Testis (tissue), 2 donors: ENCODE measurements at regions not wholly inside any gene's neighbourhood (a gene's known extent, or its start where the extent isn't known, plus 50 kb on each side); places are given as distances from the start of the nearest gene placed in this dataset.

ENCODE experiments used
- DNase-seq: peaks from one replicate; pipeline ENCODE4 v3.0.0-alpha.2; 2019
- H3K27ac ChIP-seq, 2 donors: fragments of 200-600 bp; sonication (generic); one replicate each; pipeline ENCODE4 v1.5.1; 2019
- H3K27me3 ChIP-seq: fragments of 200-600 bp; sonication (generic); one replicate; pipeline ENCODE4 v1.5.1; 2019
- H3K36me3 ChIP-seq: fragments of 200-600 bp; sonication (generic); one replicate; pipeline ENCODE4 v1.5.1; 2017; ENCODE audit warnings: low read depth; ENCODE audit errors: missing control alignments
- H3K4me1 ChIP-seq: fragments of 200-600 bp; sonication (generic); one replicate; pipeline ENCODE4 v1.5.1; 2019
- H3K4me3 ChIP-seq, 2 donors: fragments of 200-600 bp; sonication (generic); one replicate each; pipeline ENCODE4 v1.5.1; 2017 to 2019
- H3K9me3 ChIP-seq: fragments of 200-600 bp; sonication (generic); one replicate; pipeline ENCODE4 v1.5.1; 2017
- POLR2A ChIP-seq: fragments of 450-650 bp; IDR thresholded peaks from one replicate; pipeline ENCODE4 v1.6.1; 2017; ENCODE audit warnings: antibody characterized with exemption, mild to moderate bottlenecking, moderate library complexity
- WGBS, 2 donors: methylation state at CpG; one replicate each; pipeline ENCODE4 v1.1.5; 2018; 5-methylcytosine and 5-hydroxymethylcytosine counted together
- intact Hi-C: fragments of 100-400 bp; cut with DNase I; formaldehyde crosslinking; loops from one replicate; pipeline ENCODE4 v1.15.1; 2023; ENCODE audit warnings: low total_unique reads
- TF ChIP-seq, protein P1 (sequence below), 3 experiments: fragments of 450-650 bp in 2 of 3; fragments of 200-600 bp in 1 of 3; sonication (generic) in 1 of 3; IDR thresholded peaks; one replicate each; pipeline ENCODE4 v1.5.1; 2016 to 2019; ENCODE audit warnings: antibody characterized with exemption in 3 of 3, mild to moderate bottlenecking in 2 of 3, moderate library complexity in 1 of 3

DNA sequence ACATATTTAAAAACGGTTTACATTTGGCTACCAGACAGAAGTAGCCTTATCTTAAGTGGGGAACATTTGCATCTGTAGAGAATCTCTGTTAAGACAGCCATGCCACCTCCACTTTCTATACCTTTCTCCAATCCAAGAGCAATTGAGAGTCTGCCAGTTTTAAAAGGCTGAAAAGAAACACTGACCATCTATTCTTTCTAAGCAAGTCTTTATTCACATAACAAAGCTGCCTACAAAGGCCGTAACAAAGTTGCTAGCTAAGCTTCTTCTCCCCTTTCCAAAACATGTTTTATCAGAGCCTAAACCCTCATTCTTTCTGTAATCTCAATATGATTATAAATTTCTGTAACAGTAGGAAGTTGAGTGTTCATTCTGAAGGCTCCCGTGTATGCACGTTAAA, 1078.3 kb downstream of the NCAM2 start:
- DNase-seq = peak; percentile 19
- Histone ChIP-seq H3K27ac (peak overlapping the region in 1 of 2 donors; percentile 11), H3K4me3 (no peak overlapping the region), H3K9me3 (no peaks in the 10 kb centered on the region), H3K27me3 (no peaks in the 10 kb centered on the region), H3K36me3 (no peaks in the 10 kb centered on the region), H3K4me1 (peaks cover 3% of the 10 kb centered on the region)
- 43 to 54% methylated on average over 4 of the region's 4 CpGs for WGBS, 2 donors
- intact Hi-C loops = no loop called here
- TF ChIP-seq, protein P1, sequence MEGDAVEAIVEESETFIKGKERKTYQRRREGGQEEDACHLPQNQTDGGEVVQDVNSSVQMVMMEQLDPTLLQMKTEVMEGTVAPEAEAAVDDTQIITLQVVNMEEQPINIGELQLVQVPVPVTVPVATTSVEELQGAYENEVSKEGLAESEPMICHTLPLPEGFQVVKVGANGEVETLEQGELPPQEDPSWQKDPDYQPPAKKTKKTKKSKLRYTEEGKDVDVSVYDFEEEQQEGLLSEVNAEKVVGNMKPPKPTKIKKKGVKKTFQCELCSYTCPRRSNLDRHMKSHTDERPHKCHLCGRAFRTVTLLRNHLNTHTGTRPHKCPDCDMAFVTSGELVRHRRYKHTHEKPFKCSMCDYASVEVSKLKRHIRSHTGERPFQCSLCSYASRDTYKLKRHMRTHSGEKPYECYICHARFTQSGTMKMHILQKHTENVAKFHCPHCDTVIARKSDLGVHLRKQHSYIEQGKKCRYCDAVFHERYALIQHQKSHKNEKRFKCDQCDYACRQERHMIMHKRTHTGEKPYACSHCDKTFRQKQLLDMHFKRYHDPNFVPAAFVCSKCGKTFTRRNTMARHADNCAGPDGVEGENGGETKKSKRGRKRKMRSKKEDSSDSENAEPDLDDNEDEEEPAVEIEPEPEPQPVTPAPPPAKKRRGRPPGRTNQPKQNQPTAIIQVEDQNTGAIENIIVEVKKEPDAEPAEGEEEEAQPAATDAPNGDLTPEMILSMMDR (IDR thresholded peaks at IDR 0.05) = no peak
- no peak for TF ChIP-seq POLR2A

DNA sequence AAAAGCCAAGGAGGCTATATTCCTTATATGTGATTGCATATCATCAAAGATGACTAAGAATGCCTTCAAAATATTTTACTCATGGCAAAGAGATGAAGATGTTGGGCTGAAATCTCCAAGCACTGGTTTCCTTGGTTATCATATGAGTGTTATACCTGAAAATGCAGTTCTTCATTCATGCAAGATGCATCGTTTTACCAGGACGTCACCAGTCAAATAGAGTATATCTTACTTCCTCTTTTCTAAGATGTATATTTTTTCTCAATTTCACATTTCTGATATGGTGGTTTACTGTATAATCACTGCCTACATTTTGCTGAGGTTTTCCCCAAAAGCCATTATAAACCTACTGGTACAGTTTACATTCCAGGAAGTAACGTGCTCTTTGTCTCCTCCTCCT, 1085.7 kb downstream of the NCAM2 start:
- H3K36me3 ChIP-seq = no peaks in the 10 kb centered on the region
- WGBS, 2 donors = 82 to 86% methylated on average over 3 of the region's 3 CpGs

DNA sequence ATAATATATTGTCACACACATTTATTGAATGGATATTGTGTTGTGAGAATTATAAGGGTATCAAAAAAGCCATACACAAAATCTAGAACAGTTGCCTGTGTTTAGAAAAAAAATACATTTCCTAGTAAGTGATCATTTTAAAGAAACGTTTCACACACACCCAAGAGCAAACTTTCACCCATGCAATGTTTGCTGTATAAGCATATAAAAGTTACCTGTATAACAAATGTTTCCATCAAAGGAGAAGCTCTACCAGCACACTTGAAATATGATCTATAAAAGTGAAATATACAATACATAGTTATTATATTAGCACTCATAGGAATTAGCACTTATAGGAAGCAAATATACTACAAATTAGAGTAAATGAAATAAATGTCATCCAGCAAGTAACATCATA, 1098.1 kb downstream of the NCAM2 start:
- no peak for TF ChIP-seq POLR2A
- TF ChIP-seq, protein P1 (IDR thresholded peaks at IDR 0.05) = no peak
- no peak for DNase-seq
- no peak overlapping the region for H3K4me3 ChIP-seq
- no peaks in the 10 kb centered on the region for H3K4me1 ChIP-seq
- H3K9me3 ChIP-seq = no peaks in the 10 kb centered on the region
- intact Hi-C loops = no loop called here
- H3K27me3 ChIP-seq = no peaks in the 10 kb centered on the region
- H3K36me3 ChIP-seq = no peaks in the 10 kb centered on the region
- 76 to 79% methylated on average over 1 of the region's 1 CpG for whole genome bisulfite sequencing, 2 donors
- H3K27ac ChIP-seq = no peak overlapping the region

More for the DNA sequence above, 1085.7 kb downstream of the NCAM2 start:
- no peak for DNase-seq
- intact Hi-C loops = no loop called here
- H3K27me3 ChIP-seq = no peaks in the 10 kb centered on the region
- no peaks in the 10 kb centered on the region for H3K4me1 ChIP-seq
- no peak overlapping the region for H3K27ac ChIP-seq
- no peak overlapping the region for H3K4me3 ChIP-seq
- TF ChIP-seq, protein P1 (IDR thresholded peaks at IDR 0.05) = no peak
- no peak for TF ChIP-seq POLR2A
- no peaks in the 10 kb centered on the region for H3K9me3 ChIP-seq

DNA sequence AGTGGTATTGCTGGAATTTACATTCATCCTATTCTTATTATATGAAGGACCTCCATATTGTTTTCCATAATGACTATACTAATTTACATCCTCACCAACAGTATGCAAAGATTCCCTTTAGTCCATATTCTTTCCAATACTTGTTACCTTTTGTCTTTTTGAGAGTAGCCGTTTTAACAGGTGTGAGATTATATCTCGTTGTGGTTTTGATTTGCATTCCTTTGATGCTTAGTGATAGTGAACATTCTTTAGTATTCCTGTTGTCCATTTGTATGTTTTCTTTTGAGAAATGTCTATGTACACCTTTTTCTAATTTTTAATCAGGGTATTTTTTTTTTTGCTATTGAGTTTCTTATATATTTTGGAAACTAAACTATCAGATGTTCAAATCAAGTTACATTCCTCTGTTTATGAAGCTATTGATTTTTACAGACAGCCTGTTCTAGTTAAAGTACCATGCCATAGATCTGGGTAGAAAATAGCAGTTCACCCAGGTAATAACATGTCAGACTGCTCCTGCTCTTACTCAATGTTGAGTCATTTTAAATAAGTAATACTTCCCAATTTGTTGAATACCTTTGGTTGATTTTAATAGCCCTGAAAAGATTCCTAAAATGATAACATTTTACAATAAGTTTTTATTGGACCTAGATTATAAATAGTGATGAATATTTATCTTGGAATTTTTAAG, 1108.7 kb downstream of the NCAM2 start:
- H3K27me3 ChIP-seq = no peaks in the 10 kb centered on the region
- no peaks in the 10 kb centered on the region for H3K9me3 ChIP-seq
- no peak for DNase-seq
- H3K27ac ChIP-seq = no peak overlapping the region
- WGBS, 2 donors = 87 to 93% methylated on average over 2 of the region's 2 CpGs
- no peak overlapping the region for H3K4me3 ChIP-seq
- TF ChIP-seq POLR2A = no peak
- no peaks in the 10 kb centered on the region for H3K36me3 ChIP-seq
- intact Hi-C loops = no loop called here
- no peaks in the 10 kb centered on the region for H3K4me1 ChIP-seq

DNA sequence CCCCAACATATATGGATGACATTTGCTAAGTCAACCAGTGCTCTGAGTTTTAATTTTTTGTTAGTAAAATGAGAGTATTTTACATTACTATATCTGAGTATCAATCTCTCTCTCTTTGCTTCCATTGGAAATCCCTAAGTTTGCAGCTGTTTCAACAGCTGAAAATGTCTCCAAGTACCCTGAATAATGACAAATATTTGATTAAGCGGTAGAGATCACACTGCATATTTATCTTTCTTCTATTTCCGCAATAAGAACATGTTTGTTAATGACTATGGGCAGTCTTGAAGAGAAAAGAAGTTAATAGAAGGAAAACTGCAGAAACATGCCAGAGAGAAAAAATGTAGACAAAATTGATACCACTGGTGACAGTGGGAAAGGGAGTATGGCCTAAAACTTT, 1117.5 kb downstream of the NCAM2 start:
- H3K36me3 ChIP-seq = no peaks in the 10 kb centered on the region
- no peak overlapping the region for H3K4me3 ChIP-seq
- DNase-seq = no peak
- no peaks in the 10 kb centered on the region for H3K27me3 ChIP-seq
- no peaks in the 10 kb centered on the region for H3K4me1 ChIP-seq
- WGBS, 2 donors = 90 to 96% methylated on average over 2 of the region's 2 CpGs
- H3K9me3 ChIP-seq = no peaks in the 10 kb centered on the region
- TF ChIP-seq POLR2A = no peak
- TF ChIP-seq, protein P1 (IDR thresholded peaks at IDR 0.05) = no peak
- intact Hi-C loops = no loop called here
- H3K27ac ChIP-seq = no peak overlapping the region
